GM18505 (cell line): ENCODE measurements at regions not wholly inside any gene's neighbourhood (a gene's known extent, or its start where the extent isn't known, plus 50 kb on each side); places are given as distances from the start of the nearest gene placed in this dataset.
"Not testable (repeated sequence)": the region's sequence is repeated elsewhere in the genome, so short reads cannot be mapped to it uniquely, and the experiment has no call there.

Experiments
- ATAC-seq: cut with Tn5 transposase; IDR thresholded peaks from one replicate; pipeline ENCODE4 v1.9.1; 2021; ENCODE audit not compliant: unreplicated experiment
- POLR2A ChIP-seq: IDR thresholded peaks from 4 replicates; pipeline ENCODE4 v1.6.1; 2011; ENCODE audit warnings: borderline replicate concordance; ENCODE audit not compliant: insufficient read depth, insufficient read length; ENCODE audit errors: extremely low read depth

GRCh38 chr17:71505981-71506380 is 614.8 kb upstream of the SOX9 start:
- TF ChIP-seq POLR2A, result no peak
- no peak for ATAC-seq

DNA sequence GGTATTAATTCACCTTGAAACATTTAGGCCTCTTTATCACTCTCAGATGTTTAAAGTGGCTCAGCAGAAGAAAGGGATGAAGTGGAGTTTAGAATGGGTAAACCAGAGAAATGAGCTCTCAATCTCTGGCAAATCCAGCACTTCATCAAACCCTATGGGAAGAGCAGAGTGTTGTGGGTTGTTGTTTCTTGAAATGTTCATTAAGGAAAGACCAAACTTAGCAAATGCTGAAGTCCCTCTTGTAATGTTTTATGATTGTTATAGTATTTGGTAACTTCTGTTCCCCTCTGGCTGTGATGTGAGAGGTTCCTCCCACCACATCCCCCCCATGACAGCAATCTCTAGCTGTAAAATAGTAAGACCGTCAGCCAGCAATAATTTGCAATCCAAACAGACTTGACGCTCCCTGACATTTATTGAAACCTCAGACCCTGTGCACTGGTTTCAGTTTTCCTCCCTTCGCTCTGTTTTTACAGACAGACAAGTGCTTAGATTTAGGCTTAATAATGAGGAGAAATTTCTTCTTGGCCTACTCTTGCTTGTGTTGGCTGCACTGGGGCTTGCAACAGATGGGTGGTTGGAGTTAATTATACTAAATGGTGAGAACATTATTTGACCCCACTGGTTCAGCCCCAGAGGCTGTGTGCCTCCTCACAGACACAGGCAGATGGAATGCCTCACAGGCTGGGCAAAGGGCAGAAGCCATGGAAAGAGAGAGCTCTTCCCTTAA is 609.4 kb upstream of the SOX9 start:
- ATAC-seq, result no peak
- TF ChIP-seq POLR2A, result no peak

GRCh38 chr17:71513725-71514124 is 607.1 kb upstream of the SOX9 start:
- not testable (repeated sequence) for ATAC-seq

GRCh38 chr17:71516149-71516548 is 604.7 kb upstream of the SOX9 start:
- ATAC-seq, result no peak
- TF ChIP-seq POLR2A, result no peak

- TF ChIP-seq POLR2A, result no peak
- ATAC-seq, result no peak
Observed at GRCh38 chr17:71519285-71519684, 601.5 kb upstream of the SOX9 start.

- TF ChIP-seq POLR2A, result no peak
- ATAC-seq, result no peak
Observed at GRCh38 chr17:71521724-71522123, 599.1 kb upstream of the SOX9 start.

GRCh38 chr17:71522383-71522782 is 598.4 kb upstream of the SOX9 start:
- ATAC-seq, result no peak
- TF ChIP-seq POLR2A, result no peak

GRCh38 chr17:71527311-71527710 is 593.5 kb upstream of the SOX9 start:
- no peak for ATAC-seq
- no peak for TF ChIP-seq POLR2A

GRCh38 chr17:71528210-71528609 is 592.6 kb upstream of the SOX9 start:
- ATAC-seq, result no peak
- TF ChIP-seq POLR2A, result no peak

DNA sequence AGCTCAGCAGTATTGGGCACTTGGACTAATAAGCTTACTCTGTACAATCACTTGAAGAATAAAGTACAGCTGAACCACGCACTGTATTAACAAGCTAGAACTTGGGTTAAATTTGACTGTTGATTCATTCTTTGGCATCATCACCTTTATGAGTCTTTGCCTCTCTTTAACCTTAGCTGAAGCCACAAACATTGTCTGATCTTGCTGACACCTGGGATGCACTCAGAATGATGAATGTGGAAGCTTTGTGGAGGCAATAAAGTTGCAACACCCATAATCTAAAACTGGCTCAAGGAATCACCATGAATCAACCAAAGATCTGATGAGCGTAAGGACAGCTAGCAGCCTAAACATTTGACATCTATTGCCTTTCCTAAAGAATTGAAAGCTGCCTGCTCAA is 590.6 kb upstream of the SOX9 start:
- no peak for TF ChIP-seq POLR2A
- no peak for ATAC-seq

DNA sequence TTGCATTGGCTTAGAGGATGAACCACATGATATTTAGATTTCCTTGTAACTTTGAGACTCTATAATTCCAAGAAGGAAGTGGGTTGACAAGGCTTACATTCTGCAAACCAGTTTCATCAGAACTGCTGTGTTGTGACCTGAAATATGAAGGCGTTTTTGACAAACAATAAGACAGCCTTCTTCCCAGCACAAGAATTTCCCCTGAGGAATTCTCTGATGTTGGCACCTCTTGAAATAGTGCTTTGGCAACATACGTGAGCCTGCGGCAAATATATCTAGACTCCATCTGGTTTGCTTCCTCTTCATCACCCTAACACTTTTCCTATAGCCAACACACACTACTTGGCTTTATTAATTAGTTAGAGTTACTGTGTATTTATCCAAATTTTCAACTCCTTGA is 585.5 kb upstream of the SOX9 start:
- TF ChIP-seq POLR2A, result no peak
- no peak for ATAC-seq

DNA sequence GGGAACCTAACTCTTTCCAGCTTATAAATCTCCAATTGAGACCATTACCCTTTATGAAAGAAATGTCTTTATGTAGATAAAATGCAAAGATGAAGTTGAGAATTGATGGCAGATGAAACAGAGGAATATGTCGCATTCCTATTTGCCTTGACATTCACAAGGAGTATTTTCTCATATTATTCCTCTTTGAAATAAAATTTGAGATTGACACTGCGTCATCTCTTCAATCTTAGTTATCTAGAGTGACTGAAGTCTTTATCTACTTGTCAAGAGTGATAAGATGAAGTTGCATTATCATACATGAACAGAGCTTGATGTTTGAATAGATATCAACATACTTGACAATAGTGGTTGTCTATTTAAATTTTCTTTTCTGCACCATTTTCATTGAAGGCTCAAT is 574.4 kb upstream of the SOX9 start:
- no peak for ATAC-seq
- no peak for TF ChIP-seq POLR2A

GRCh38 chr17:71547904-71548303 is 572.9 kb upstream of the SOX9 start:
- TF ChIP-seq POLR2A, result no peak
- no peak for ATAC-seq

GRCh38 chr17:71548540-71549190 is 572.2 kb upstream of the SOX9 start:
- ATAC-seq, result no peak
- no peak for TF ChIP-seq POLR2A
